IMR-90 (cell line): ENCODE measurements at regions not wholly inside any gene's neighbourhood (a gene's known extent, or its start where the extent isn't known, plus 50 kb on each side); places are given as distances from the start of the nearest gene placed in this dataset.

Experiments
- ATAC-seq: fragments of 200-7000 bp; cut with Tn5 transposase; 2 replicates; pipeline ENCODE4 v1.9.1; 2020; ENCODE audit warnings: low read depth, mild to moderate bottlenecking, moderate library complexity
- BruUV-seq: library from RNA; stranded (reverse); fragments of 400-500 nt; replicated peaks from 2 replicates; lab custom pipeline; 2021; lab: Mats Ljungman, UMichigan
- CTCF ChIA-PET: fragments of 300-600 bp; formaldehyde crosslinking; extraction: SDS; loops from one replicate; lab custom pipeline; 2021; ENCODE audit warnings: antibody characterized with exemption; lab: Yijun Ruan, JAX
- POLR2A ChIA-PET: fragments of 300-600 bp; sonication (Branson Sonifier 250); formaldehyde crosslinking; loops from one replicate; lab custom pipeline; 2022; ENCODE audit warnings: antibody characterized with exemption; ENCODE audit not compliant: unreplicated experiment; lab: Charles Lee
- DNase-seq: peaks from one replicate; pipeline ENCODE4 v3.0.0; 2013
- H2AFZ ChIP-seq: replicated peaks from 2 replicates; pipeline ENCODE3; 2013; ENCODE audit warnings: low read length, mild to moderate bottlenecking; ENCODE audit not compliant: poor library complexity
- H2AK5ac ChIP-seq: 2 replicates; pipeline ENCODE4 v1.6.1; 2013; ENCODE audit warnings: low read depth, low read length, inconsistent platforms
- H2AK9ac ChIP-seq: replicated peaks from 2 replicates; pipeline ENCODE3; 2013; ENCODE audit warnings: mild to moderate bottlenecking, low read depth, low read length, moderate library complexity; ENCODE audit not compliant: poor library complexity
- H2BK120ac ChIP-seq: 2 replicates; pipeline ENCODE4 v1.6.1; 2013; ENCODE audit warnings: low read depth, low read length, inconsistent platforms
- H2BK15ac ChIP-seq: 3 replicates; pipeline ENCODE4 v1.6.1; 2013; ENCODE audit warnings: low read depth, low read length, inconsistent platforms
- H2BK20ac ChIP-seq: 2 replicates; pipeline ENCODE4 v1.6.1; 2013; ENCODE audit warnings: low read depth, mild to moderate bottlenecking, inconsistent platforms, low read length, moderate library complexity
- H2BK5ac ChIP-seq: 2 replicates; pipeline ENCODE4 v1.6.1; 2013; ENCODE audit warnings: mild to moderate bottlenecking, low read depth, low read length, inconsistent platforms; ENCODE audit not compliant: poor library complexity, severe bottlenecking
- H3K14ac ChIP-seq: replicated peaks from 2 replicates; pipeline ENCODE4 v1.6.1; 2013; ENCODE audit warnings: low read depth, low read length, inconsistent platforms
- H3K18ac ChIP-seq: 2 replicates; pipeline ENCODE4 v1.6.1; 2013; ENCODE audit warnings: low read depth, low read length, control low read depth
- H3K23ac ChIP-seq: 2 replicates; pipeline ENCODE4 v1.6.1; 2013; ENCODE audit warnings: low read depth, low read length, inconsistent platforms
- H3K27ac ChIP-seq: 2 replicates; pipeline ENCODE4 v1.5.1; 2013; ENCODE audit warnings: mild to moderate bottlenecking, control low read depth, low read length; ENCODE audit not compliant: insufficient read depth
- H3K27me3 ChIP-seq: 2 replicates; pipeline ENCODE4 v1.6.1; 2013; ENCODE audit warnings: low read length; ENCODE audit not compliant: control insufficient read depth, insufficient read depth
- H3K36me3 ChIP-seq: 2 replicates; pipeline ENCODE4 v1.6.1; 2013; ENCODE audit warnings: low read length, mixed read lengths; ENCODE audit not compliant: control insufficient read depth, insufficient read depth
- H3K4ac ChIP-seq: 2 replicates; pipeline ENCODE4 v1.6.1; 2013; ENCODE audit warnings: low read depth, low read length, inconsistent platforms
- H3K4me1 ChIP-seq: 2 replicates; pipeline ENCODE4 v1.6.1; 2013; ENCODE audit warnings: low read length, mixed read lengths; ENCODE audit not compliant: control insufficient read depth, insufficient read depth
- H3K4me2 ChIP-seq: 2 replicates; pipeline ENCODE4 v1.6.1; 2013; ENCODE audit warnings: low read depth, mild to moderate bottlenecking, control low read depth, low read length, moderate library complexity
- H3K4me3 ChIP-seq: 2 replicates; pipeline ENCODE4 v1.5.1; 2013; ENCODE audit warnings: low read depth, mild to moderate bottlenecking, control low read depth, low read length, moderate library complexity; ENCODE audit not compliant: insufficient read depth
- H3K56ac ChIP-seq: 2 replicates; pipeline ENCODE4 v1.6.1; 2013; ENCODE audit warnings: low read length, inconsistent platforms; ENCODE audit not compliant: insufficient read depth; ENCODE audit errors: extremely low read depth
- H3K79me1 ChIP-seq, 2 experiments: 2 replicates each; pipeline ENCODE4 v1.6.1; 2013; ENCODE audit warnings: low read length in 2 of 2, inconsistent platforms in 1 of 2, low read depth in 1 of 2
- H3K9ac ChIP-seq: 2 replicates; pipeline ENCODE4 v1.6.1; 2013; ENCODE audit warnings: low read depth, low read length, control low read depth
- H3K9me1 ChIP-seq: 2 replicates; pipeline ENCODE4 v1.6.1; 2013; ENCODE audit warnings: low read length, inconsistent platforms; ENCODE audit not compliant: insufficient read depth
- H3K9me3 ChIP-seq: 2 replicates; pipeline ENCODE4 v1.6.1; 2013; ENCODE audit warnings: low read length; ENCODE audit not compliant: control insufficient read depth, insufficient read depth
- H4K20me1 ChIP-seq: 2 replicates; pipeline ENCODE4 v1.6.1; 2013; ENCODE audit warnings: low read length, inconsistent platforms; ENCODE audit not compliant: insufficient read depth
- H4K5ac ChIP-seq: 2 replicates; pipeline ENCODE4 v1.6.1; 2013; ENCODE audit warnings: mild to moderate bottlenecking, low read depth, low read length, control low read depth
- H4K8ac ChIP-seq, 2 experiments: 2 replicates each; pipeline ENCODE4 v1.6.1; 2013; ENCODE audit warnings: low read depth in 2 of 2, low read length in 2 of 2, control low read depth in 1 of 2, inconsistent platforms in 1 of 2
- H4K91ac ChIP-seq: 2 replicates; pipeline ENCODE4 v1.6.1; 2013; ENCODE audit warnings: low read depth, low read length, inconsistent platforms; ENCODE audit not compliant: insufficient read depth
- ELK1 ChIP-seq: fragments of 150-350 bp; IDR thresholded peaks from 2 replicates; pipeline ENCODE4 v1.6.1; 2016; ENCODE audit warnings: low read depth, mild to moderate bottlenecking, low read length, moderate library complexity, borderline replicate concordance
- WGBS, 2 experiments: methylation state at CpG; one replicate each; pipeline versions ENCODE4 v1.1.5 to v1.1.7; 2013; ENCODE audit warnings: missing lambda C conversion rate in 2 of 2; ENCODE audit not compliant: insufficient read length in 1 of 2; ENCODE audit errors: extremely low coverage in 2 of 2; 5-methylcytosine and 5-hydroxymethylcytosine counted together
- dilution Hi-C: fragments of 300-500 bp; cut with HindIII; formaldehyde crosslinking; loops from one replicate; pipeline ENCODE4 v1.14.3; 2018; ENCODE audit warnings: low sequenced_read_pairs; ENCODE audit not compliant: unreplicated experiment
- in situ Hi-C: fragments of 300-500 bp; cut with MboI; formaldehyde crosslinking; loops from 3 replicates; pipeline ENCODE4 v1.14.3; 2019; ENCODE audit warnings: low sequenced_read_pairs, inconsistent platforms, mixed read lengths
- intact Hi-C: fragments of 100-400 bp; cut with micrococcal nuclease; formaldehyde crosslinking; loops from 2 replicates; pipeline ENCODE4 v1.10.0; 2022

GRCh38 chr5:52504584-52505240, 283.0 kb upstream of the ITGA1 start:
- H3K4me3 ChIP-seq, result no peak overlapping the region
- intact Hi-C loops, result no loop called here
- no CpG with 5 or more reads among the region's 6 CpGs for WGBS, 2 experiments

More at GRCh38 chr5:52504584-52505240, 283.0 kb upstream of the ITGA1 start:
- Histone ChIP-seq H4K91ac (no peak overlapping the region), H3K18ac (no peak overlapping the region), H3K4ac (no peak overlapping the region), H2BK120ac (no peak overlapping the region), H3K79me1 (no peaks in the 10 kb centered on the region), H3K9me1 (no peaks in the 10 kb centered on the region), H4K8ac (no peak overlapping the region), H2BK15ac (no peak overlapping the region), H3K9ac (no peak overlapping the region), H3K9me3 (no peaks in the 10 kb centered on the region), H4K5ac (no peak overlapping the region), H3K56ac (no peak overlapping the region), H3K14ac (no peak overlapping the region), H4K20me1 (no peaks in the 10 kb centered on the region), H3K23ac (no peak overlapping the region), H2AFZ (no peak overlapping the region), H2BK5ac (no peak overlapping the region), H2AK9ac (no peak overlapping the region), H2AK5ac (no peak overlapping the region), H3K4me1 (no peaks in the 10 kb centered on the region), H3K4me2 (no peak overlapping the region), H2BK20ac (no peak overlapping the region), H3K36me3 (no peaks in the 10 kb centered on the region), H3K27ac (no peak overlapping the region), H3K27me3 (no peaks in the 10 kb centered on the region)
- DNase-seq (no peak), ATAC-seq (no peak)
- ChIA-PET POLR2A (no interaction called here), CTCF (no interaction called here)
- TF ChIP-seq ELK1, result no peak
- dilution Hi-C loops (no loop called here), in situ Hi-C loops (no loop called here)
- no TSS peak for BruUV-seq
